SK-N-SH treated with all-trans-retinoic acid at 6 μM for 48 hours (cell line): ENCODE measurements at regions not wholly inside any gene's neighbourhood (a gene's known extent, or its start where the extent isn't known, plus 50 kb on each side); places are given as distances from the start of the nearest gene placed in this dataset.

ENCODE experiments used
- CREB5 ChIP-seq: fragments of 250-450 bp; sonication (Bioruptor Pico); IDR thresholded peaks from 2 replicates; pipeline ENCODE4 v1.5.1; 2020; ENCODE audit warnings: low read depth, mild to moderate bottlenecking, moderate library complexity
- POU6F1 ChIP-seq: fragments of 250-450 bp; sonication (Bioruptor Pico); IDR thresholded peaks from 2 replicates; pipeline ENCODE4 v1.8.0; 2021; ENCODE audit warnings: low read depth, mild to moderate bottlenecking, moderate library complexity, borderline replicate concordance
- RARB ChIP-seq: fragments of 250-450 bp; sonication (Bioruptor Pico); IDR thresholded peaks from 2 replicates; pipeline ENCODE4 v1.8.0; 2021; ENCODE audit warnings: mild to moderate bottlenecking, moderate library complexity
- SNAI2 ChIP-seq: fragments of 250-450 bp; sonication (Bioruptor Pico); IDR thresholded peaks from 2 replicates; pipeline ENCODE4 v1.5.0; 2020; ENCODE audit warnings: mild to moderate bottlenecking, moderate library complexity
- ZC3H10 ChIP-seq: fragments of 250-450 bp; sonication (Bioruptor Pico); IDR thresholded peaks from 2 replicates; pipeline ENCODE4 v1.5.1; 2021; ENCODE audit warnings: mild to moderate bottlenecking, moderate library complexity

GRCh38 chr16:13324851-13325250 lies 423.5 kb downstream of the SHISA9 start:
- TF ChIP-seq POU6F1 (CRISPR knock-in tag) (no peak), SNAI2 (CRISPR knock-in tag) (no peak), RARB (CRISPR knock-in tag) (no peak), CREB5 (CRISPR knock-in tag) (no peak), ZC3H10 (CRISPR knock-in tag) (no peak)
